Endothelial cell of umbilical vein (primary cell): ENCODE measurements at regions not wholly inside any gene's neighbourhood (a gene's known extent, or its start where the extent isn't known, plus 50 kb on each side); places are given as distances from the start of the nearest gene placed in this dataset.

Experiments used
- BruUV-seq: library from RNA; stranded (reverse); fragments of 400-500 nt; replicated peaks from 2 replicates; lab custom pipeline; 2021; lab: Mats Ljungman, UMichigan
- CTCF ChIA-PET: fragments of 300-600, 350-600 bp; sonication (Branson Sonifier 250); formaldehyde crosslinking; loops from one replicate; lab custom pipeline; 2021; ENCODE audit warnings: antibody characterized with exemption, inconsistent platforms; lab: Charles Lee
- POLR2A ChIA-PET: fragments of 300-600, 350-600 bp; sonication (Branson Sonifier 250); formaldehyde crosslinking; loops from one replicate; lab custom pipeline; 2021; ENCODE audit warnings: antibody characterized with exemption, inconsistent platforms; lab: Charles Lee
- DNase-seq: peaks from one replicate; pipeline ENCODE4 v3.0.0-alpha.2; 2011; ENCODE audit warnings: low read depth, low spot score
- FAIRE-seq: peaks from 2 replicates; lab custom pipeline; 2011; peaks lifted over from hg19 to GRCh38; lab: Jason Lieb, UNC
- H2AFZ ChIP-seq: 2 replicates; pipeline ENCODE4 v1.6.0; 2012; ENCODE audit warnings: low read depth, low read length, control low read depth, inconsistent platforms
- H3K27ac ChIP-seq: 2 replicates; pipeline ENCODE4 v1.5.1; 2011; ENCODE audit warnings: low read depth, mild to moderate bottlenecking, control low read depth, low read length, moderate library complexity; ENCODE audit not compliant: insufficient read depth
- H3K27me3 ChIP-seq, 2 experiments: 2 replicates each; pipeline versions ENCODE4 v1.6.0 to v1.6.1; 2011; ENCODE audit warnings: low read length in 2 of 2, mixed read lengths in 1 of 2; ENCODE audit not compliant: control insufficient read depth in 2 of 2, insufficient read depth in 2 of 2
- H3K36me3 ChIP-seq, 2 experiments: 2 replicates in 1 of 2; 3 replicates in 1 of 2; pipeline ENCODE4 v1.5.1; 2011; ENCODE audit warnings: low read length in 2 of 2, mild to moderate bottlenecking in 1 of 2, moderate library complexity in 1 of 2; ENCODE audit not compliant: control insufficient read depth in 2 of 2, insufficient read depth in 2 of 2; ENCODE audit errors: extremely low read depth in 1 of 2
- H3K4me1 ChIP-seq: 3 replicates; pipeline ENCODE4 v1.5.1; 2011; ENCODE audit warnings: mild to moderate bottlenecking, low read length; ENCODE audit not compliant: control insufficient read depth, insufficient read depth; ENCODE audit errors: extremely low read depth
- H3K4me2 ChIP-seq: 2 replicates; pipeline ENCODE4 v1.6.1; 2011; ENCODE audit warnings: low read length, control low read depth, mixed read lengths; ENCODE audit not compliant: insufficient read depth
- H3K4me3 ChIP-seq, 3 experiments: fragments of 200-600 bp in 1 of 3; sonication (generic), shearing (Covaris generic) in 1 of 3; replicated peaks in 1 of 3; 2 replicates each; pipeline ENCODE4 v1.5.1; 2011 to 2016; ENCODE audit warnings: control low read depth in 3 of 3, low read length in 3 of 3, mild to moderate bottlenecking in 2 of 3, inconsistent platforms in 1 of 3, low read depth in 1 of 3, moderate library complexity in 1 of 3; ENCODE audit not compliant: insufficient read depth in 1 of 3
- H3K79me2 ChIP-seq: 2 replicates; pipeline ENCODE4 v1.6.0; 2012; ENCODE audit warnings: low read length, inconsistent platforms; ENCODE audit not compliant: control insufficient read depth, insufficient read depth
- H3K9ac ChIP-seq: replicated peaks from 2 replicates; pipeline ENCODE3; 2011; ENCODE audit warnings: low read length, control low read depth; ENCODE audit not compliant: insufficient read depth; ENCODE audit errors: extremely low read depth
- H3K9me1 ChIP-seq: replicated peaks from 3 replicates; pipeline ENCODE4 v1.6.0; 2011; ENCODE audit warnings: mild to moderate bottlenecking, low read length; ENCODE audit not compliant: control insufficient read depth, insufficient read depth; ENCODE audit errors: extremely low read depth
- H3K9me3 ChIP-seq: replicated peaks from 2 replicates; pipeline ENCODE4 v1.5.1; 2012; ENCODE audit warnings: low read length, inconsistent platforms; ENCODE audit not compliant: control insufficient read depth, insufficient read depth
- H4K20me1 ChIP-seq: replicated peaks from 2 replicates; pipeline ENCODE3; 2011; ENCODE audit warnings: mild to moderate bottlenecking, low read length; ENCODE audit not compliant: control insufficient read depth, insufficient read depth; ENCODE audit errors: extremely low read depth
- CTCF ChIP-seq, 2 donors: IDR thresholded peaks; 1 replicate in 1 of 2; 2 replicates in 1 of 2; pipeline ENCODE4 v1.5.1; 2011; ENCODE audit warnings: low read length in 2 of 2, mild to moderate bottlenecking in 2 of 2, moderate library complexity in 2 of 2, control low read depth in 1 of 2, inconsistent platforms in 1 of 2, low read depth in 1 of 2; ENCODE audit not compliant: insufficient read depth in 1 of 2; ENCODE audit errors: extremely low read depth in 1 of 2
- EZH2 ChIP-seq: IDR thresholded peaks from 2 replicates; pipeline ENCODE4 v1.6.1; 2012; ENCODE audit warnings: borderline replicate concordance, low read depth, mild to moderate bottlenecking, moderate library complexity, low read length, inconsistent platforms; ENCODE audit not compliant: severe bottlenecking
- FOS ChIP-seq: IDR thresholded peaks from 2 replicates; pipeline ENCODE4 v1.6.1; 2011; ENCODE audit warnings: mild to moderate bottlenecking, low read length, moderate library complexity, borderline replicate concordance; ENCODE audit not compliant: insufficient read depth
- GATA2 ChIP-seq: IDR thresholded peaks from 2 replicates; pipeline ENCODE4 v1.7.0; 2011; ENCODE audit warnings: low read depth, mild to moderate bottlenecking, moderate library complexity, mixed read lengths, low read length; ENCODE audit not compliant: insufficient read length, insufficient read depth
- JUN ChIP-seq: IDR thresholded peaks from 2 replicates; pipeline ENCODE4 v1.6.1; 2011; ENCODE audit warnings: borderline replicate concordance, low read depth; ENCODE audit not compliant: insufficient read length, insufficient read depth
- MAX ChIP-seq: IDR thresholded peaks from 2 replicates; pipeline ENCODE4 v1.6.1; 2011; ENCODE audit not compliant: insufficient read depth, insufficient read length
- MYC ChIP-seq: IDR thresholded peaks from one replicate; pipeline ENCODE4 v1.6.1; 2011; ENCODE audit warnings: mild to moderate bottlenecking, low read depth, low read length
- POLR2A ChIP-seq: IDR thresholded peaks from 2 replicates; pipeline ENCODE4 v1.6.1; 2012; ENCODE audit warnings: low read depth, mild to moderate bottlenecking, control low read depth, low read length
- POLR2AphosphoS5 ChIP-seq: IDR thresholded peaks from 2 replicates; pipeline ENCODE4 v1.6.1; 2012; ENCODE audit warnings: low read depth, mild to moderate bottlenecking, control low read depth, low read length, moderate library complexity; ENCODE audit not compliant: insufficient read depth
- dilution Hi-C: fragments of 300-500 bp; cut with MboI; formaldehyde crosslinking; loops from one replicate; pipeline ENCODE4 v1.15.0; 2019; ENCODE audit warnings: low sequenced_read_pairs; ENCODE audit not compliant: extremely low pct_ligation_motif_present
- intact Hi-C: fragments of 100-400 bp; cut with micrococcal nuclease; formaldehyde crosslinking; loops from one replicate; pipeline ENCODE4 v1.10.0; 2022

GRCh38 chr3:135352213-135352612 lies 557.2 kb downstream of the EPHB1 start:
- H3K36me3 ChIP-seq, result no peaks in the 10 kb centered on the region
- no peaks in the 10 kb centered on the region for H4K20me1 ChIP-seq
- BruUV-seq, result no TSS peak
- no peaks in the 10 kb centered on the region for H3K27me3 ChIP-seq
- no peak overlapping the region for H3K4me3 ChIP-seq
- POLR2A ChIA-PET, result no interaction called here
- no peaks in the 10 kb centered on the region for H3K9me1 ChIP-seq
- no peak overlapping the region for H2AFZ ChIP-seq
- H3K9ac ChIP-seq, result no peak overlapping the region
- H3K27ac ChIP-seq, result no peak overlapping the region
- no peaks in the 10 kb centered on the region for H3K79me2 ChIP-seq
- dilution Hi-C loops, result no loop called here
- FAIRE-seq (no peak), DNase-seq (no peak)
- no peaks in the 10 kb centered on the region for H3K4me1 ChIP-seq
- CTCF ChIA-PET, result no interaction called here
- H3K4me2 ChIP-seq, result no peak overlapping the region
- intact Hi-C loops, result no loop called here
- TF ChIP-seq MYC, result no peak
- TF ChIP-seq MAX, result no peak
- TF ChIP-seq POLR2A, result no peak
- no peak for TF ChIP-seq FOS
- no peak for TF ChIP-seq POLR2AphosphoS5
- TF ChIP-seq CTCF (IDR thresholded peaks at IDR 0.05; ENCODE audit: extremely low read depth in 1 of 2, insufficient read depth in 1 of 2, low read depth in 1 of 2, low read length in 2 of 2), result no peak
- no peak for TF ChIP-seq JUN
- no peak for TF ChIP-seq GATA2
- no peak for TF ChIP-seq EZH2
- H3K9me3 ChIP-seq, result peaks cover 4% of the 10 kb centered on the region
